CD4-positive, alpha-beta T cell (primary cell): ENCODE measurements at regions not wholly inside any gene's neighbourhood (a gene's known extent, or its start where the extent isn't known, plus 50 kb on each side); places are given as distances from the start of the nearest gene placed in this dataset.

Experiments
- ATAC-seq: fragments of 200-7000 bp; cut with Tn5 transposase; one replicate; pipeline ENCODE4 v1.10.0; 2022; ENCODE audit warnings: mild to moderate bottlenecking; ENCODE audit not compliant: poor library complexity
- CTCF ChIA-PET: fragments of 350-600 bp; sonication (Branson Sonifier 250); formaldehyde crosslinking; loops from one replicate; lab custom pipeline; 2021; ENCODE audit warnings: antibody characterized with exemption, inconsistent platforms; lab: Charles Lee
- POLR2A ChIA-PET: fragments of 350-600 bp; sonication (Branson Sonifier 250); formaldehyde crosslinking; loops from one replicate; lab custom pipeline; 2021; ENCODE audit warnings: antibody characterized with exemption, inconsistent platforms; lab: Charles Lee
- DNase-seq, 14 experiments: peaks; one replicate each; pipeline ENCODE4 v3.0.0-alpha.2; 2013 to 2020; ENCODE audit warnings: mixed read lengths in 2 of 14
- H3K27ac ChIP-seq, 2 donors: one replicate each; pipeline versions ENCODE4 v1.5.1 to v1.7.0; 2013; ENCODE audit warnings: low read length in 2 of 2, low read depth in 1 of 2, mild to moderate bottlenecking in 1 of 2
- H3K27me3 ChIP-seq, 2 experiments: 1 replicate in 1 of 2; 2 replicates in 1 of 2; pipeline versions ENCODE4 v1.6.1 to v1.7.0; 2013; ENCODE audit warnings: low read length in 2 of 2, control low read depth in 1 of 2, mild to moderate bottlenecking in 1 of 2, moderate library complexity in 1 of 2; ENCODE audit not compliant: insufficient read depth in 2 of 2, control insufficient read depth in 1 of 2
- H3K36me3 ChIP-seq: one replicate; pipeline ENCODE4 v1.6.1; 2013; ENCODE audit warnings: low read length, control low read depth; ENCODE audit not compliant: insufficient read depth
- H3K4me1 ChIP-seq: one replicate; pipeline ENCODE4 v1.6.1; 2013; ENCODE audit warnings: low read length, control low read depth; ENCODE audit not compliant: insufficient read depth
- H3K4me3 ChIP-seq: one replicate; pipeline ENCODE4 v1.5.1; 2013; ENCODE audit warnings: mild to moderate bottlenecking, low read length, moderate library complexity
- H3K9me3 ChIP-seq, 2 experiments: 1 replicate in 1 of 2; 2 replicates in 1 of 2; pipeline versions ENCODE4 v1.6.1 to v1.7.0; 2013; ENCODE audit warnings: low read length in 2 of 2, mild to moderate bottlenecking in 2 of 2, control low read depth in 1 of 2, moderate library complexity in 1 of 2; ENCODE audit not compliant: control insufficient read depth in 1 of 2, insufficient read depth in 1 of 2
- H3K27ac Mint-ChIP-seq: one replicate; pipeline ENCODE4 v1.8.0; 2020; ENCODE audit warnings: mixed read lengths
- H3K27me3 Mint-ChIP-seq: one replicate; pipeline ENCODE4 v1.8.0; 2021; ENCODE audit warnings: mixed read lengths
- H3K36me3 Mint-ChIP-seq: one replicate; pipeline ENCODE4 v1.8.0; 2021; ENCODE audit warnings: low read depth, mixed read lengths
- H3K4me1 Mint-ChIP-seq: one replicate; pipeline ENCODE4 v1.8.0; 2021; ENCODE audit warnings: low read depth, mixed read lengths
- H3K4me3 Mint-ChIP-seq: one replicate; pipeline ENCODE4 v1.8.0; 2020; ENCODE audit warnings: mild to moderate bottlenecking, mixed read lengths
- H3K9me3 Mint-ChIP-seq: one replicate; pipeline ENCODE4 v1.8.0; 2020; ENCODE audit warnings: mixed read lengths
- intact Hi-C, 2 experiments: fragments of 100-400 bp; cut with DNase I in 1 of 2; cut with micrococcal nuclease in 1 of 2; formaldehyde crosslinking; loops; one replicate each; pipeline versions ENCODE4 v1.15.1 to v1.9.0; 2023 to 2025; cut with DNase I, micrococcal nuclease
- TF ChIP-seq, protein P1 (sequence below): fragments of 200-600 bp; IDR thresholded peaks from one replicate; pipeline ENCODE4 v1.8.0; 2022; ENCODE audit warnings: antibody characterized with exemption, mild to moderate bottlenecking

DNA sequence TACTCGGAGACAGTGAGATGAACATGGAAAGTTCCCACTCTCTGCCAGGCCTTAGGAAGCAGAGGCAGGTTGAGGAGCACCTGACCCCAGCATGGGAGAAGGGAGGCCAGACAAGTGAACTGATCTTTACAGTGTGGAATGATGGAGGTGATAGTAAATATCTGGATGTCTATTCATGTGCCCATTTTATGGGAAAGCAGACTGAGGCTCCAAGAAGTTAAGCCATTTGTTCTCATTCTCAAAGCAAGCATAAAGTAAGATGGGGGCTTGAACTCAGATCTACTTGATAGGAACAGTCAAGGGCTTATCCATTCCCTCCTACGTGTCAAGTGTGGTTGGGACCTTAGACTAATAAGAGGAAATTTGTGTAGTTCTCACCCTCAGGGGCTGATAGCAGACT lies 461.5 kb downstream of the MN1 start:
- intact Hi-C loops = no loop called here
- TF ChIP-seq, protein P1, sequence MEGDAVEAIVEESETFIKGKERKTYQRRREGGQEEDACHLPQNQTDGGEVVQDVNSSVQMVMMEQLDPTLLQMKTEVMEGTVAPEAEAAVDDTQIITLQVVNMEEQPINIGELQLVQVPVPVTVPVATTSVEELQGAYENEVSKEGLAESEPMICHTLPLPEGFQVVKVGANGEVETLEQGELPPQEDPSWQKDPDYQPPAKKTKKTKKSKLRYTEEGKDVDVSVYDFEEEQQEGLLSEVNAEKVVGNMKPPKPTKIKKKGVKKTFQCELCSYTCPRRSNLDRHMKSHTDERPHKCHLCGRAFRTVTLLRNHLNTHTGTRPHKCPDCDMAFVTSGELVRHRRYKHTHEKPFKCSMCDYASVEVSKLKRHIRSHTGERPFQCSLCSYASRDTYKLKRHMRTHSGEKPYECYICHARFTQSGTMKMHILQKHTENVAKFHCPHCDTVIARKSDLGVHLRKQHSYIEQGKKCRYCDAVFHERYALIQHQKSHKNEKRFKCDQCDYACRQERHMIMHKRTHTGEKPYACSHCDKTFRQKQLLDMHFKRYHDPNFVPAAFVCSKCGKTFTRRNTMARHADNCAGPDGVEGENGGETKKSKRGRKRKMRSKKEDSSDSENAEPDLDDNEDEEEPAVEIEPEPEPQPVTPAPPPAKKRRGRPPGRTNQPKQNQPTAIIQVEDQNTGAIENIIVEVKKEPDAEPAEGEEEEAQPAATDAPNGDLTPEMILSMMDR = no peak
- Mint-ChIP-seq H3K27me3 (peaks cover 6% of the 10 kb centered on the region), H3K36me3 (no peaks in the 10 kb centered on the region), H3K4me1 (no peaks in the 10 kb centered on the region), H3K4me3 (no peak overlapping the region), H3K9me3 (no peaks in the 10 kb centered on the region), H3K27ac (no peak overlapping the region)
- ATAC-seq = no peak
- Histone ChIP-seq H3K4me1 (no peaks in the 10 kb centered on the region), H3K4me3 (no peak overlapping the region), H3K9me3 (no peaks in the 10 kb centered on the region), H3K27me3 (no peaks in the 10 kb centered on the region), H3K36me3 (no peaks in the 10 kb centered on the region), H3K27ac (no peak overlapping the region)
- no peak for DNase-seq
- ChIA-PET CTCF (no interaction called here), POLR2A (no interaction called here)

DNA sequence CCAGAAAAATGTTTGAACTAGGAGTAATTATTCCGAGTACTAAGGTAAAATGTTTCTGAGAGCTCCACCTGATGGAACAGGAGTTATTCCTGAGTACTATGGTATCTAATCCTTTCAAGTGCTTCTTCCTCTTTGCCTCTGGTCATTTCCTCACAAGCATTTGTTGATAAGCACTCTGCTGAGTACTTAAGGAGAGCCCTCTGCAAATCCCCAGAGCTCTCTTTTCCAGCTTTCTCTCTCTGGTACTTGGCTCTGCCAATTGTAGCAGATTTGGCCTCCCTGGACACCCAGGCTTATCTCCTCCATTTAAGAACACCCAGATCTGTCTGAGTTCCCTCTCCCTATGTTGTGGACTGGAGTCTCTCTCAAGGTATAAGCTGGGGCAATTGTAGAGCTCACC lies 457.0 kb downstream of the MN1 start:
- no peak for ATAC-seq
- H3K4me1 Mint-ChIP-seq = no peaks in the 10 kb centered on the region
- Histone ChIP-seq H3K9me3 (peaks cover 0 to 5% of the 10 kb centered on the region in 2 experiments), H3K27ac (no peak overlapping the region), H3K36me3 (no peaks in the 10 kb centered on the region), H3K4me1 (no peaks in the 10 kb centered on the region), H3K27me3 (no peaks in the 10 kb centered on the region), H3K4me3 (no peak overlapping the region)
- H3K9me3 Mint-ChIP-seq = no peaks in the 10 kb centered on the region
- intact Hi-C loops = no loop called here
- H3K4me3 Mint-ChIP-seq = no peak overlapping the region
- peaks cover 15% of the 10 kb centered on the region for H3K27me3 Mint-ChIP-seq
- CTCF ChIA-PET = no interaction called here
- H3K36me3 Mint-ChIP-seq = no peaks in the 10 kb centered on the region
- no peak overlapping the region for H3K27ac Mint-ChIP-seq
- DNase-seq = no peak
- POLR2A ChIA-PET = no interaction called here
- TF ChIP-seq, protein P1 = no peak

DNA sequence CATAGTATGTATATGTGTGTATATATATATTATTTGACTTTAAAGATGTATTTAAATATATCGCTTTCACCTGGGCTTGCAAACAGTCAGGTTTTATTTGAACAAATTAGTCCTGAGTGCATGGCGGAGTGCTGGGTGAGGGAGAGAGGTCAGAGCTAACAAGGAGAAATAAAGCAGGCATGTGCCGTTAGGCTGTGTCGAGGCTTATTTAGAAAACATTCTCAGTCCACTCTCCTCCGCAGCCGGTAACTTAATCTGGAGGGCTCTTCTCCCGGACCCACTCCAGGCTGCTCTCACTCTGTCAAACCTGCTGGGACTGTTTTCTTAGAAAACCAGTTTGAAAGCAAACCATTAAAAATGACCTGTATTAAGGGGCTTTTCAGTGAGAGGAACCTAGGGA lies 455.9 kb downstream of the MN1 start:
- no peaks in the 10 kb centered on the region for H3K36me3 Mint-ChIP-seq
- intact Hi-C loops = no loop called here
- no peak overlapping the region for H3K4me3 Mint-ChIP-seq
- ATAC-seq = no peak
- CTCF ChIA-PET = no interaction called here
- H3K4me1 Mint-ChIP-seq = no peaks in the 10 kb centered on the region
- POLR2A ChIA-PET = no interaction called here
- Histone ChIP-seq H3K9me3 (peaks cover 0 to 7% of the 10 kb centered on the region in 2 experiments), H3K27ac (no peak overlapping the region), H3K4me3 (no peak overlapping the region), H3K4me1 (no peaks in the 10 kb centered on the region), H3K27me3 (no peaks in the 10 kb centered on the region), H3K36me3 (no peaks in the 10 kb centered on the region)
- TF ChIP-seq, protein P1 = no peak
- no peak for DNase-seq
- peaks cover 19% of the 10 kb centered on the region for H3K27me3 Mint-ChIP-seq
- H3K9me3 Mint-ChIP-seq = peaks cover 4% of the 10 kb centered on the region
- no peak overlapping the region for H3K27ac Mint-ChIP-seq
